HG03469 (cell line): ENCODE measurements at regions not wholly inside any gene's neighbourhood (a gene's known extent, or its start where the extent isn't known, plus 50 kb on each side); places are given as distances from the start of the nearest gene placed in this dataset.
"Not testable (repeated sequence)": the region's sequence is repeated elsewhere in the genome, so short reads cannot be mapped to it uniquely, and the experiment has no call there.

Source experiments
- ATAC-seq: cut with Tn5 transposase; IDR thresholded peaks from one replicate; pipeline ENCODE4 v1.9.1; 2021; ENCODE audit warnings: mild to moderate bottlenecking, moderate library complexity, moderate number of reproducible peaks; ENCODE audit not compliant: unreplicated experiment

DNA sequence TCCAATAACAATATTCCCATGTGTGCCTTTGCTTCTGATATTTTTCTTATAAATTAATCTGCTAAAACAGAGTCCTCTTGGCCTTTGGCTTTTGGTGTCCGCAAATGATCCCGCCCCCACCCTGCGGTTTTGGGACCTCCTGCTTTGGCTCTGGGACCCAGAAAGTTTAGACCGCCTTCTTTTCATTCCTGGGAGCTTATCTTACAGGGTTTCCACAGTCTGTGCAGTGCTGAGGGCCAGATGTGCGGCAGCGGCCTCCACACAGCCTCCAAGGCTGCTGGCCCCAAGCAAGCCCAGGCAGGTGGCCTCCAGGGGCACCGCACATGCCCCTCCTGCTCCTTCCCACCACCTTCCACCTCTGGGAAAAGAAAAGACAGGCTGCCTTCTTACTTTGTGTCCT, 191.5 kb downstream of the ERCC6L2 start:
- ATAC-seq, result no peak

DNA sequence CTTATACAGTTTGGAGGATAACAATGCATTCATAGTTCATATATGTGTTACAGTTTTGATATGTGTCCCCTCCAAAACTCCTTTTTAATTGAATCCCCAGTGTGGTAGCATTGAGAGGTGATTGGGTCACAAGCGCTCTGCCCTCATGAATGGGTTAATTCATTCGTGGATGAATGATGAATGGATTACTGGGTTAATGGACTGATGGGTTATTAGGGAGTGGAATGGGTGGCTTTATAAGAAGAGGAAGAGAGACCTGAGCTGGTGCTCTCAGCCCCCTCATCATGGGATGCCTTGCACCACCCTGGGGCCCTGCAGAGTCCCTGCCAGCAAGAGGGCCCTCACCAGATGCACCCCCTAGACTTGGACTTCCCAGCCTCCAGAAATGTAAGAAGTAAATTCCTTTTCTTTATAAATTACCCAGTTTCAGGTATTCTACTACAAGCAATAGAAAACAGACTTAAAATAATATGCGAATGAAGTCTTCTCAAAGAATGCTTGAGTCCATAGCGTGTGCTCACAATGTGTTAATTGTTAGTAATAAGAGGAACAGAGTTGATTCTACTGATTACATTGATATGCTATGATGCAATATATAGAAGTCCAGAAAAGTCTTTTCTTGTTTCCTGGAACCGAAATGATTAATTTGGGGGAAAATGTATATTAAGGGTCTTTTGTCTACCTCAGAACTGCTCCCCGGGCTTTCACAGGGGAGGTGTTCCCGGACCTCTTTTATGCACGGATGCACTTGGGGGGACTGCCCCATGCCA, 190.2 kb downstream of the ERCC6L2 start:
- ATAC-seq, result no peak

DNA sequence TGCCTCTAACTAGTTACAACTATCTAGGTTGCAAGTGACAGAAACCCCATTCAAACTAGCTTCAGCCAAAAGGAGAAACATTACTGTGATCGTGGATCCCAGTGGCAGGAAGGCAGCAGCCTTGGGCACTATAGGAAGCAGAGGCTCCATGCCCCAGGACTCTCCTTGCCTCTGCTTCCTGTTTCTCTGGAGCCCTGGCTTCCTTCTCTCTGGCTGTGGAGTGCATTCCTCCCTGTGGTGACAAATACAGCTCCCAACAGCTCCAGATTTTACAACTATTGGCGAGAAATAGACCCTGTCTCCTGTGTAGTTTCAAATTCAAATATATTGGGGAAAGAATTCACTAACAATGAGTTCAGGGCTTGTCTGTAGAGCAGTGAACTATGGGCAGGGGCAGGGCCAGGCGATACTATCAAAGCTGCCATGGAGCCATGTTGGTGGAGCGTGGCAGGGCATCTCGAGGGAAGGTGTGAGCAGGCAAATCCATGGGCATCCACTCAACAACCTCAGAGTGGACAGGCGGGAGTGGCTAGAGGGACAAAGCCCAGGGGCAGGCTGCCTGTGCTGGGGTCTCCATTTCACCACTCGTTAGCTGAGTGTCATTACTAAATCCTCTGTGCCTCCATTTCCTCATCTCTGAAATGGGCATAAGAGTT, 189.5 kb downstream of the ERCC6L2 start:
- ATAC-seq, result no peak

DNA sequence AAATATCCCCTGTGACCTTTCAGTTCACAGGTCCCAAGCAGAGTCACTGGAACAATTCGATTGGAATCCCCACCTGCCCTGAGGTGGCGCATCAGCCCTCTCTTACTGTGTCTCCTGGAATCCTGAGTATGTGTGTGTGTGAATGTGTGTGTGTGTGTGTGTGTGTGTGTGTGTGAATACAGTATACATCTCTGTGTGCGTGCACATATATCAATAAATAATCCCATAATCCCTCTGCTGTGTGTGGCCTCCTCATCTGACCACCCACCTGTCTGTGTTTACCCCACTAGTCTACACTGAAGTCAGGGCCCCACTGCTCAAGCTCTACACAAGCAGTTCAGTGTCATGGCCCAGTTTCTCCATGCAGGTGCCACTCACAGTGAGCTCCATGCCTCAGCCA, 187.4 kb downstream of the ERCC6L2 start:
- ATAC-seq, result no peak

DNA sequence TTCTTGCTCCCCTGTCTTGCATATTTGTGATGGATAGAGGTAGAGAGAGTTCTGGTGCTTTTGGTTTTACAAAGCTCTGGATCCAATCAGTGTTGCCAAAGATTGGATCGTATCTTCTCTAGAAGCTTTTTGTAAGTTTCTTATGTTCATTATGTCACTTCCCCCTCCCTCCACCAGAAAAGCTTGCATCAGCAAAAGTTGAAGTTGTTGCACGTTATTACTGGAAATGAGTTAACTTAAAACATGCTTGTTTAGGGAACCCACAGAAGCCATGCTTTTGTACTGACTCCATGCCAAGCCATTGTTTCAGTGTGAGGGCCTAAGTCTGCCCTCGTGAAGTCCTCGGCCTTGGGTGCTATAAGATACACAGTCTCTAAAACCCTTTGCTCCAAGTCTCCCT, 186.5 kb downstream of the ERCC6L2 start:
- ATAC-seq, result no peak

DNA sequence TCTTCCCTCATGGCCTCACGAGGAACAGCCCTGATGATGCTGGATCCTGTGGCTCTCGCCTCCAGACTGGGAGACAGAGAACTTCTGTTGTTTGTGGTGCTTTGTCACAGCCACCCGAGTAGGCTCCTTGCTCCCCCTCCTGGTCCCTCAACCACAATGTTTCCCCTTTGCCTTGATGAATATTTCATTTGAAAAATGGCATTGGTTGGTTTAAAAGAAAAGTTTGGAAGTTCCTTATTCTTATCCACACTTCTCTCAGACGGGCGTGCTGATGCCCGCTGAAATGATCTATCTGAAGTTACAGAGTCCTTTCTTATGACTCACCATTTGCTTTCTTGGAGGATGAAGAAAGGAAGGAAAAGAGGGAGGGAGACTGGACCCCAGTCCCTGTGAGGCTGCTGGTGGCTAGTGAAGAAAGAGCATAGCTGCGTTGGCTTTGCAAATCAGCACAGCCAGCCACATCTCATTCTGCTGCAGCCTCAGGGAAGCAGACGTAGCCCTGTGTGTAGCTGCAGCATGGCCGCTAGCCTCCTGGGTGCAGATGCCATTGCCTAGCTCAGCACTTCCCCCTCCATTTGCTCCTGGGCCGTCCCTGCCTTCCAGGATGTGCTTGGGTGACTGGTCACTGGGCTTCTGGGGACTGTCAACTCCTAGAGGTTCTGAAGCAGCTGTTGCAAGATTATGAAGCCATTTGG, 185.9 kb downstream of the ERCC6L2 start:
- no peak for ATAC-seq

DNA sequence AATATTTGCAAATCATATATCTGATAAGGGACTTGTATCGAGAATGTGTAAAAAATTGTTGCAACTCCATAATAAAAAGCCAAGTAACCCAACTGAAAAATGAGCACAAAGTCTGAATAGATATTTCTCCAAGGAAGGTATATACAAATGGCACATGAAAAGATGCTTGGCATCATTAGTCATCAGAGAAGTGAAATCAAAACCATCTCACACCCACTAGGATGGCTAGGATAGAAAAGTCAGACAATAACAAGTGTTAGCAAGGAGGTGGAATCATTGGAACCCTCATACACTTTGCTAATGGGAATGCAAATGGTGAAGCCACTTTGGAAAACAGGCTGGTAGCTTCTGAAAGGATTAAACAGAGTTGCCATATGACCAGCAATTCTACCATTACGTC, 182.7 kb downstream of the ERCC6L2 start:
- no peak for ATAC-seq

DNA sequence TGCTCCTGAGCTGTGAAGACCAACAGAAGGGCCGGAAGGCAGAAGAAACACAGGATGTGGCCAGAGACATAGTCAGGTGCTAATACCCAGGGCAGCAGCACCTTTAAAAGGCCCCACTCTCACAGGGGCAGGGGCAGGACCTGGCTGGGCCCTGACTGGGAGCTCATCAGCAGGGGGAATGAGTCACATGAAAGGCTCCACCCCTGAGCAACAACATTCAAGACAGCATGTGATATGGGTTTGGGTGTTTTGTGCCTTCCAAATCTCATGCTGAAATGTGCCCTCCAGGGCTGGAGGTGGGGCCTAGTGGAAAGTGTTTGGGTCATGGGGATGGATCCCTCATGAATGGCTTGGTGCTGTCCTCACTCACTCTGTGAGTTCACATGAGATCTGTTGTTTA, 181.7 kb downstream of the ERCC6L2 start:
- ATAC-seq, result no peak

DNA sequence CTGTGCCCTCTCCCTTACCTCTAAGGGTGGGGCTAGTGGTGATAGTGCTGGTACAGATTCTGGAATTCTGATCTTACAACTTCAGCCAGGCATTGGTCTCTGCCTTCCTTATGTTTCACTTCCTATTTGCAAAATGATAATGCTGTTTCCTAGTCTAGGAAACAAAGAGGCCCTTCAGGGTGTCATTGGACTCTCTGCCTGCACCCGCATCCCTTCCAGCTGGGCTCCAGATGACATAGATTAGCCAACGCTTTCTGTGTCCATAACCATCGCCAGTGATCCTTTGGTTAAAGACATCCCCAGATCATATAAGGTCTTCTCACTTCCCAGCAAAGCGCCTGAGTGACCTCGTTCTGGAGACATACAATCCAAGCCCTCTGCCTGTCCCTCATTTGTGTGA, 180.7 kb downstream of the ERCC6L2 start:
- ATAC-seq, result no peak

DNA sequence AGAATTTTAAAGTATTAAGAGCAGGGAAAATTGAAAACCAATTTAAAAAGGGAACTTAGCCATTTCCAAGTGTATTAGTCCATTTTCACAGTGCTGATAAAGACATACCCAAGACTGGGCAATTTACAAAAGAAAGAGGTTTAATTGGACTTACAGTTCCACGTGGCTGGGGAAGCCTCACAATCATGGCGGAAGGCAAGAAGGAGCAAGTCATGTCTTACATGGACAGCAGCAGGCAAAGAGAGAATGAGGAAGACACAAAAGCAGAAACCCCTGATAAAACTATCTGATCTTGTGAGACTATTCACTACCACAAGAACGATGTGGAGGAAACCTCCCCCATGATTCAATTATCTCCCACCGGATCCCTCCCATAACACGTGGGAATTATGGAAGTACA, 178.8 kb downstream of the ERCC6L2 start:
- not testable (repeated sequence) for ATAC-seq

DNA sequence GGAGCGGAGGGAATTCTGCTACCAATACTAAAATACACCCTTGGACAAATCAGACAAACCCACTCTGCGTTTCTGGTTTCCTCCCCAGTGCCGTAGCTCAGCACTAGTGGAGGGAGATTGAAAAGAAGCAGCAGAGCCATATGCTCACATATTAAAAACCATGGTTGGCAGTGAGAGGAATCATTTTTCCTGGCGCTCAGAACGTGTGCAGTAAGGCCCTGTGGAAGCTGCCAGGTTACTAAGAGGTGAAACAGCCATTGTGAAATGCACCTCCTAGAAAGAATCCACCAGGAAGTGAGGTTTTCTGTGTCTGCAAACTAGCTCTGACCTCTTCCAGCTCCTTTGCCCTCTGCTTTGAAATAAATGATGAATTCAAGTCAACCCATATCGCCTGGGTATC, 177.2 kb downstream of the ERCC6L2 start:
- ATAC-seq, result no peak

DNA sequence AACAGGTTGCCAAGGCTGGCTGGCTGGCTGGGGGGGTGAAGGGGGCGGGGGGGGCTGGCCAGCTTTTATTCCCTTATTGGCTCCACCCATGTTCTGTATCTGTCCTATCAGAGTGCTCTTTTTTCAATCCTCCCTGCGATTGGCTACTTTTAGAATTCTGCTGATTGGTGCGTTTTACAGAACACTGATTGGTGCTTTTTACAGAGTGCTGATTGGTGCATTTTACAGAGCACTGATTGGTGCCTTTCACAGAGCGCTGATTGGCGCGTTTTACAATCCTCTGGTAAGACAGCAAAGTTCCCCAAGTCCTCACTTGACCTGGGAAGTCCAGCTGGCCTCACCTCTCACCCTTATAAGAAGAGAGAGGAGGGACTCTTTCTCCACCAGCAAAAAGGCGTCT, 175.9 kb downstream of the ERCC6L2 start:
- no peak for ATAC-seq

DNA sequence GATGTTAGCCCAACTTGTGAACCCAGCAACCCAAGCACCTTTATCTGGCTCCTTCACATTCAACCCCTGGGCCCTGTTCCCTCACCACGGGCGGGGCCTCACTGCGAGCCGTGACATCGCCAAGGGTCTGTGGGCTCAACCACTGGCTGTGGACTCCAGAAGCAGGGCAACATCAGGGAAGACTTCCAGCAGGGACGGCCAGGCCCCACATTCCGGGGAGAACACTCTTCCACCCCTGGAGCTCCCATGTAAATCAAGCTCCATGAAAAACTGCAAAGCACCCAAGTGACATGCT, 175.3 kb downstream of the ERCC6L2 start:
- ATAC-seq, result no peak

DNA sequence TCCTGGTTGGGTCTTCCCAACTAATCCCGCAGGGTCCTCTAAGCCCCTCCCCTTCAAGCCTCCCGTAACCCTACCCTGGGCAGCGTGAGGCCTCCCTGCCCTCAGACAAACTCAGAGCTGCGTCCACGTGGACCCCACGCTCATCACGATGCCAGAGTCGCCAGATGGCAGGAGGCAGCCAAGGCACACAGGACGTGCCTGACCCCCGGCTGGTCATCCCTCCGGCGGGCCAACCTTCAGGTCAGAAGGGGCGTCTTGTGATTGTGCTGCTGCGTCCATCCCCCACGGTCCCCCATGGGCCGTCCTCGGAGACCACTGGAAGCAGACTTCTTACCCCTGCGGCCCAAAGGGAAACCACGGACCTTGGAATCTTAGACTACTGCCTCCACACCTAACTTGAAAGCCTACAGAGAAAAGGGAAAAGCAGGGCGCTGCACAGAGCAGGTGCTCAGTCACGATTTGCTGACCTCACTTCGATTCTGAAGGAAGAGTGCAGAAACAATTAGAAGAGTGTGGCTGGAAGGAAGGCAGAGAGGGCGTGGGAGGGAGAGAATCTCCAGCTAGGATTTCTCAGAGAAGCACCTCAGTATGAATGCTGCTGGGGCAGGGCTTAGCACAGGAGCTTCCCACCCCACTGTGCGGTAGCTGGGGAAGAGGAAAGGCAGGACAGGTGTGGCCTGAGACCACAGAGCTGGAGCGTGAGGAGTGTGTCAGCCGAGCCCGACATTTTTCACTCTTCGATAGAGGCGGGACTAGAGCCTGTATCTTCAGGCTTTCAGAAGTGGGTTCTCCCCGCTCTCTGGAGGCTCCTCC, 174.8 kb downstream of the ERCC6L2 start:
- ATAC-seq, result no peak

DNA sequence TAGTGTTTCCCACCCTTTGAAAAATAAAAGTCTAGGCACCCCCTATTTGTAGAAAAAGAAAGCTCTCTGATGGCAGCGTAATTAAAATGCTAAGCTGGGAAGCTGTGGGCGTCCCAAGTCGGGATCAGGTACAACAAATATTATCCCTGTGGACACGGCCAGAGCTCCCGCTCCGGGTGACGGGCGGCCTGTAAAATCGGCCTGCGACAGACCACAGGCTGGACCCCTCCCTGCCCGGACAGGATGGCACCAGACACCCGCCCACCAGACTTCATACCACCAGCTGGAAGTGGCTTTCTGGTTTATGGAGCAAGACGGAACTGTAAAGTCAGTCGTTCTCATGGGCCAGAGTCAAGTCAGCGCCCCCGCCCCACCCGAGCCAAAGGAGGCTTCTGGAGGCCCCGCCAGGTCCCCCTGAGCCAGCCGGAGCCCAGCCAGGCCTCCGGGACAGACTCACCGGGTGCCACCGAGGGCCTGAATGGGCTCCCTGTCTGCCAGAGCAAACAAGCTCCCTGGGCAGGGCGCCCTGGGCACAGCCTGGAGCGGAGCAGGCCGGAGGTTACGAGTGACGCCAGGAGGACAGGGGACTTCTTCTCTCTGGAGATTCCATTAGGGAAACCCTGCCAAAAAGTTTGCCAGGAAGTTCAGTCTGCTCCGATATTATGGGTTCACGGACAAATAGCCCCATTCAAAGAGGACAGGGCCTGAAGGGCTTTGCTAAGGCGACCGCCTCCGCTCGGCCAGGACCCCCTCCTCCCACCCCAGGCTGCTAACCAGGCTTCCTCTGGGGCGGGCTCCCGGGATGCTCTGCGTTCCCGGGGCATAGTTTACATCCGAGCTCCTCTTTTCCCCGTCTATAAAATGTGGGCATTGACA, 173.7 kb downstream of the ERCC6L2 start:
- ATAC-seq, result no peak

DNA sequence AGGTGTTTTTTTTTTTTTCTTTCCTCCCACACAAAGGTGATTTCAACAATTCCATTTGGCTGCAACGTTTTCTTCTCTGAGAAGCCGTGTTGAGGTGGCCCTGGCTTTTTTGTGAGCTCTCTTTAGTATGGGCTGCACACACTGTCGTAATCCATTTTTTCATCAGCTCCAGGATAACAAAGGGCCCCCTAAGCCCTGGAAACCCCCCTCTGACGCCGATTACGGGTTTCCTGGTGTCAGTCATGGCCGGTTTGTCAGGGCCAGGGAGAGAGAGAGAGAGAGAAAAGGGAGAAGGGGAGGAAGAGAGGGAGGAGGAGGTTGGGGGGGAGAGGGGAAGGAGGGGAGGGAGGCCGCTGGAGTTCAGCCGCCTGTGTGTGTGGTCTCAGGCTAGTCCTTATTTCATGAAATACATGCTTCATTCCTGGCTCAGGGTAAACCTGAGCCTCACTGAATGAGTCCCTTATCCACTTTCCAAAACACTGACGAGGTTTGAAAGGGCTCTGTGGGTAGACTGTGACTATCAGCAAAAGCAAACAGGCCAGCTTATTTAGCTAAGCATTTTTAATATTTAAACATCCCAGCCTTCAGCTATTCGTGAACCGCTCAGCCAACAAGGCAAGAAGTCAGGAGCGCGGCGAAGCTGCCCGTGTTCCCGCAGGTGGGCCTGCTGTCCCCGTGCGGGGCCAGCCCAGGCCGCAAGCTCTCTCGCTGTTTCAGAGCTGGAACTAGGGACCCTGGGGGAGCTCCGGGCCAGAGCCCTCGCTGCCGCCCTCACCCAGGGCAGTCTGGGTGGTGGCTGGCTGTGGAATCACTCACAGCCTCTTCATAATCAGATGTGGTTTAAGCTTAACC, 172.8 kb downstream of the ERCC6L2 start:
- no peak for ATAC-seq

DNA sequence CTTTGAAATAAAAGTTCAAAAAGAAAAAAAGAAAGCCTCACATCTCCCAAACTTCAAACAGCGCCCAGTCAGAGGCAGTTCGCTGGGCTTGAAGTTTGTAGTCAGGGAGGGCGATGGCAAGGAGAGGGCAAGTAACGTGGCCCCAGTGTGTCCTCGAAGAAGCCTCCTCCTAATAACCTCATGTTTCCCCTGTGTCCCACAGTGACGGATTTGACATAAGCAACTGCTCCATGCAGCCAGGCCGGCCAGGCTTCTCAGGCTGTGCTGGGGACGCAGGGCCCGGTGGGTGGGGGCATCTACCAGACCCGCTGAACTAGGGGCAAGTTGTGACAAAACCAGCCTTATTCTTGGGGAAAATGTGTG, 172.2 kb downstream of the ERCC6L2 start:
- no peak for ATAC-seq

DNA sequence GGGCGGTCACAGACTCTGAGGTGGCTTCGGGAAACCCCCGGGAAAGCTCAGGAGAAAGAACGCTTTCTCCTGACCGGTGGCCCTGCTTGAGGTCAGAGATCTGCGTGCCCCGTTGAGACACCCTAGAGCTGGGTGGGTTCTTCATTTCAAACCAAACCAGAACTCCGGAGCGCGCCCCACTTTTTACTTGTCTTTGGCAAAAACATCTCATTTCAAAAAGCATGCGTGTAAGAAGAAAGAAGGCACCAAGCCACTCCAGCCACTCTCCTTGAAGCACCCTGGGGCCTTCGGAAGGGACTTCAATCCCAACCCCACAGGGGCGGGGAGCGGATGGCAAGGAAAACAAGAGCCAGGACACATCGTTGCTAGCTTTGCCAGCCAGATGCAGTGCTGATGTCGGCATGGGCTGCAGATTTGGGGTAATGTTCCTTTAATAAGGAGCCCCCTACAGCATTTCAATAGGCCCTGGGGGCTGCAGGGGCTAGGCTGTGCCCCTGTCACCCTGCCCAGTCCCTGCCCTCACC, 171.7 kb downstream of the ERCC6L2 start:
- ATAC-seq, result no peak

DNA sequence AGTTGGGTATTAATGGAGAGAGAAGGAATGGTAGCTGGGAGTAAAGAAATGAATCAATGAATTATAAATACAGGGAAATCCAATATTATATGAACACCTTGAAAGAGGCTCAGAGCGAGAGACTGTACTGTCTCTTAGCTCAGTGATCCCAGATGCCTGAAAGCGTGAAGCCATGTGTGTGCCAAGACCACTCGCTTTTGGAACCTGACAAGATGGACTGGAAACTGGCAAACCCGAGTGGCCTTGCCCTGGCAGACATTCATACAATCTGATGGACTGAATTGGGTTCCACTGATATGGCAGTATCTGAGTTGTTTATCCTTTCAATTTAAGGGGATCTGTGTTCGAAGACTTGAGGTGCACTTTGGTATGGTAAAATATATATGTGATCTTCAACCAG, 170.3 kb downstream of the ERCC6L2 start:
- ATAC-seq, result no peak
